Stimulated activated CD4-positive, alpha-beta T cell treated with anti-CD3 and anti-CD28 coated beads, Interleukin-1b, Interleukin-23, amount 100 ng/mL, for 24 hours (primary cell): ENCODE measurements at regions not wholly inside any gene's neighbourhood (a gene's known extent, or its start where the extent isn't known, plus 50 kb on each side); places are given as distances from the start of the nearest gene placed in this dataset.

Experiments
- DNase-seq, 4 experiments: peaks; one replicate each; pipeline ENCODE4 v3.0.0-alpha.2; 2020; ENCODE audit warnings: low read depth in 4 of 4, low spot score in 1 of 4

DNA sequence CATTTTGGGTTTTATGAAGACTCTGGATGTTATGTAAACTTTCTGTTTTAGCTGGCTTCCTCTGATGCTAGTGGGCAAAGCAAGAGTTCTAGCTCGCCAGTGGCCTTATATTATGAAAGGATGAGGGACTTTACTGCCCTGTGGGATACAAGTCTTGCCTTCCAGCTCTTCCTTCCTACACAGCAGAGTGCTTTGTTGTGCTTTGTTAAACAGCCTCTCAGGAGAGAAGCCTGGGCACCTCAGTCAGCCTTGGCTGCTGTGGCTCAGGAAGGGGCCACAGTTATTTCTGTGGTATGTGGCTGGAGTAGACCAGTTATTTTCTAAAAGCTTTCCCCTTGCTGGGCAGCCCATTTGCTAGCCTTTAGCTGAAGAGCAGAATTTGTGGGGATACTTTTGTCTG, 69.5 kb upstream of the SUCLG2 start:
- no peak for DNase-seq

GRCh38 chr3:67719333-67719732, 64.9 kb upstream of the SUCLG2 start:
- no peak for DNase-seq

- no peak for DNase-seq
Measured at GRCh38 chr3:67715971-67716370, 61.6 kb upstream of the SUCLG2 start.

DNA sequence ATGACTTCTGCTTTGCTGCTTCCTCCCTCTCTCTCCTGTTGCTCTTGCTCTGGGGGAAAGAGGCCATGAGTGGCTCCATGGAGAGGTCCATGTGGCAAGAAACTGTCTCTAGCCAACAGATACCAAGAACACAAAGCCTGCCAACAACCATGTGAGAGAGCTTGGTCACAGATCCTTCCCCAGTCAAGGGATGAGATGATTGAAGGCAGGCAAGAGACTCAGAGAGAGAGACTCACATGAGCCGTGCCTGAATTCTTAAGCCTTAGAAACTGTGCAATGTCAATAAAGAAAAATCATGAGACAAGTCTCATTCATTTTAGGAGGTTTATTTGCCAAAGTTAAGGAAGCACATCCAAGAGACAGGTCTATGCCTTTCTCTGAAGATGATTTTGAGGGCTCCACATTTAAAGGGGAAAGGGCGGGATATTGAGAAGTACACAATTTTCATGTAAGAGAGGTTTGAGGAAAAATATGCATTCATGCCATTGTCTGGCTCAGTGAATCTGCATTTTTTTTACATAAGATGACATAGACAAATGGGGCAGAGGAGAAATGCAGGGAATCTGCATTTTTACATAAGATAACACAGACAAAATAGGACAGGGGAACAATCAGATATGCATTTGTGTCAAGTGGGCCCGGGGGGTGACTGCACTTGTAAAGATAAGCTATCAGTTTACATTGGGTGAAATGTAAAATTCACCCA, 59.5 kb upstream of the SUCLG2 start:
- no peak for DNase-seq

- DNase-seq: no peak
Measured at GRCh38 chr3:67712259-67712658, 57.8 kb upstream of the SUCLG2 start.

- DNase-seq: no peak
Measured at GRCh38 chr3:67710396-67710795, 56.0 kb upstream of the SUCLG2 start.

DNA sequence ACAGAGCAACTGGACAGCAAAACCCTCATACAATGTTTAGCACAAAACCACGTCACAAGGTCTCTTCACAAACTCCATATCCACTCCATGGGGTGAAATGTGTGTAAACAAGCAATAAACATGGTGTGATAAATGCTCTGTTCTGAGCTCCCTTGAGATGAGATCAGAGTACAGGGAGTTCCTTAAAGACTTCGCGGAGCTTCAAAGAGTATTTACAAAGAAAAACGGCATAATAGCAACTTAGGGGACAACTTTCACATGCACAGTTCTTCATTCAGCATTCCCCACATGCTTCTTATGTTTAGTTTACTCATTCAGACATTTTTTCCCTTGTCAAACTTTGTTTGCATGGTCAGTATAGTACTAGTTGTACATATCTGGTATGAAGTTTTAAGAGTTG, 52.5 kb upstream of the SUCLG2 start:
- no peak for DNase-seq

GRCh38 chr3:67704322-67704721, 49.9 kb upstream of the SUCLG2 start:
- no peak for DNase-seq
